ENCODE measurements at regions not wholly inside any gene's neighbourhood (a gene's known extent, or its start where the extent isn't known, plus 50 kb on each side); places are given as distances from the start of the nearest gene placed in this dataset.

- Mint-ChIP-seq H3K27me3 (ENCODE audit: low read depth) (no peaks in the 10 kb centered on the region), H3K4me3 (no peak overlapping the region), H3K4me1 (no peaks in the 10 kb centered on the region), H3K9me3 (peaks cover 15% of the 10 kb centered on the region), H3K27ac (no peak overlapping the region), H3K36me3 (peaks cover 15% of the 10 kb centered on the region)
- POLR2A ChIA-PET: no interaction called here
- no peak for ATAC-seq
- no peak for TF ChIP-seq USF1 (CRISPR knock-in tag; IDR thresholded peaks at IDR 0.05)
- no peak for TF ChIP-seq HMGXB4 (CRISPR knock-in tag; IDR thresholded peaks at IDR 0.05)
- TF ChIP-seq FOXP1 (CRISPR knock-in tag; IDR thresholded peaks at IDR 0.05; ENCODE audit: borderline replicate concordance): no peak
- no peak for TF ChIP-seq CBFB (CRISPR knock-in tag; IDR thresholded peaks at IDR 0.05; ENCODE audit: low read depth)
- no peak for TF ChIP-seq FOXK1 (CRISPR knock-in tag; IDR thresholded peaks at IDR 0.05)
- no peak for TF ChIP-seq USF2 (CRISPR knock-in tag; IDR thresholded peaks at IDR 0.05)
- DNase-seq (ENCODE audit: low spot score): no peak
- CTCF ChIA-PET: no interaction called here
These were observed 116.8 kb upstream of the PAM start for GRCh38 chr5:102638316-102638715.

GRCh38 chr5:102638912-102639652 is 116.0 kb upstream of the PAM start:
- DNase-seq (ENCODE audit: low spot score): no peak
- Mint-ChIP-seq H3K36me3 (peaks cover 7% of the 10 kb centered on the region), H3K9me3 (peaks cover 8% of the 10 kb centered on the region), H3K4me1 (no peaks in the 10 kb centered on the region), H3K27me3 (ENCODE audit: low read depth) (no peaks in the 10 kb centered on the region), H3K4me3 (no peak overlapping the region), H3K27ac (no peak overlapping the region)
- no peak for ATAC-seq
- POLR2A ChIA-PET: no interaction called here
- CTCF ChIA-PET: no interaction called here
- no peak for TF ChIP-seq NFATC4 (CRISPR knock-in tag; IDR thresholded peaks at IDR 0.05)
- no peak for TF ChIP-seq ZSCAN18 (CRISPR knock-in tag; IDR thresholded peaks at IDR 0.05)
- no peak for TF ChIP-seq E2F1 (CRISPR knock-in tag; IDR thresholded peaks at IDR 0.05)
- no peak for TF ChIP-seq AFF4 (CRISPR knock-in tag; IDR thresholded peaks at IDR 0.05; ENCODE audit: borderline replicate concordance)
- TF ChIP-seq ZNF138 (CRISPR knock-in tag; conservative IDR thresholded peaks at IDR 0.05): no peak
- no peak for TF ChIP-seq ZNF671 (CRISPR knock-in tag; IDR thresholded peaks at IDR 0.05)
- TF ChIP-seq PRDM15 (CRISPR knock-in tag; IDR thresholded peaks at IDR 0.05): no peak
- TF ChIP-seq ZNF317 (CRISPR knock-in tag; IDR thresholded peaks at IDR 0.05; ENCODE audit: borderline replicate concordance, low read depth): no peak
- no peak for TF ChIP-seq GTF2I (CRISPR knock-in tag; conservative IDR thresholded peaks at IDR 0.05)
- no peak for TF ChIP-seq MAX (CRISPR knock-in tag; IDR thresholded peaks at IDR 0.05)
- TF ChIP-seq RELA (CRISPR knock-in tag; IDR thresholded peaks at IDR 0.05; ENCODE audit: borderline replicate concordance): no peak
- no peak for TF ChIP-seq USF2 (CRISPR knock-in tag; IDR thresholded peaks at IDR 0.05)
- no peak for TF ChIP-seq SP1 (CRISPR knock-in tag; conservative IDR thresholded peaks at IDR 0.05)
- no peak for TF ChIP-seq TEAD4 (CRISPR knock-in tag; IDR thresholded peaks at IDR 0.05)

Data from WTC11 (cell line).